K562 (cell line): ENCODE measurements at regions not wholly inside any gene's neighbourhood (a gene's known extent, or its start where the extent isn't known, plus 50 kb on each side); places are given as distances from the start of the nearest gene placed in this dataset.

Experiments
- ATAC-seq: fragments of 200-7000 bp; cut with Tn5 transposase; 3 replicates; pipeline ENCODE4 v1.9.1; 2020; ENCODE audit warnings: moderate library complexity
- BruUV-seq: library from RNA; stranded (reverse); fragments of 400-500 nt; replicated peaks from 2 replicates; lab custom pipeline; 2021; lab: Mats Ljungman, UMichigan
- CTCF ChIA-PET: fragments of 300-600 bp; formaldehyde crosslinking; extraction: SDS; loops from one replicate; lab custom pipeline; 2021; ENCODE audit warnings: low intra/inter-chr PET ratio; lab: Yijun Ruan, JAX
- POLR2A ChIA-PET: fragments of 300-600, 350-650 bp; sonication (Branson Sonifier 250); formaldehyde crosslinking; extraction: SDS; loops from one replicate; lab custom pipeline; 2021; ENCODE audit warnings: antibody characterized with exemption, inconsistent platforms; lab: Yijun Ruan, JAX
- DNase-seq, 4 experiments: peaks; one replicate each; pipeline versions ENCODE4 v3.0.0 to v3.0.0-alpha.2; 2011 to 2018; ENCODE audit warnings: low spot score in 3 of 4, mixed read lengths in 3 of 4; ENCODE audit errors: extremely low read depth in 1 of 4
- FAIRE-seq: peaks from 2 replicates; lab custom pipeline; 2011; peaks lifted over from hg19 to GRCh38; lab: Jason Lieb, UNC
- H2AFZ ChIP-seq: 2 replicates; pipeline ENCODE4 v1.6.0; 2011; ENCODE audit warnings: low read depth, low read length, control low read depth, inconsistent platforms
- H3K27ac ChIP-seq: fragments of 200-600 bp; 3 replicates; pipeline ENCODE4 v1.8.0; 2011; ENCODE audit warnings: low read depth, mild to moderate bottlenecking, control low read depth, inconsistent platforms, low read length, moderate library complexity, mixed read lengths; ENCODE audit errors: extremely low read depth
- H3K27me3 ChIP-seq, 2 experiments: fragments of 300-600 bp in 1 of 2; 2 replicates in 1 of 2; 3 replicates in 1 of 2; pipeline versions ENCODE4 v1.6.0 to v1.8.0; 2011; ENCODE audit warnings: inconsistent platforms in 2 of 2, low read length in 2 of 2, mild to moderate bottlenecking in 1 of 2, mixed read lengths in 1 of 2, moderate library complexity in 1 of 2; ENCODE audit not compliant: control insufficient read depth in 2 of 2, insufficient read depth in 2 of 2
- H3K36me3 ChIP-seq: fragments of 300-600 bp; 3 replicates; pipeline ENCODE4 v1.8.0; 2011; ENCODE audit warnings: mild to moderate bottlenecking, low read length, inconsistent platforms; ENCODE audit not compliant: control insufficient read depth, insufficient read depth
- H3K4me1 ChIP-seq, 2 experiments: fragments of 200-600 bp in 1 of 2; replicated peaks in 1 of 2; 2 replicates in 1 of 2; 3 replicates in 1 of 2; pipeline versions ENCODE4 v1.5.1 to v1.8.0; 2011; ENCODE audit warnings: inconsistent platforms in 2 of 2, low read length in 2 of 2, mild to moderate bottlenecking in 1 of 2, mixed read lengths in 1 of 2, moderate library complexity in 1 of 2; ENCODE audit not compliant: control insufficient read depth in 2 of 2, insufficient read depth in 2 of 2
- H3K4me2 ChIP-seq: 2 replicates; pipeline ENCODE4 v1.6.1; 2011; ENCODE audit warnings: low read length, control low read depth, inconsistent platforms, mixed read lengths; ENCODE audit not compliant: insufficient read depth
- H3K4me3 ChIP-seq: fragments of 200-600 bp; sonication (generic), shearing (Covaris generic); 2 replicates; pipeline ENCODE4 v1.5.1; 2016; ENCODE audit warnings: control low read depth, inconsistent platforms
- H3K79me2 ChIP-seq: fragments of 200-600 bp; 3 replicates; pipeline ENCODE4 v1.8.0; 2011; ENCODE audit warnings: low read length, inconsistent platforms; ENCODE audit not compliant: control insufficient read depth, insufficient read depth
- H3K9ac ChIP-seq, 2 experiments: 2 replicates each; pipeline versions ENCODE4 v1.6.0 to v1.6.1; 2011; ENCODE audit warnings: low read depth in 2 of 2, low read length in 2 of 2, control low read depth in 1 of 2, inconsistent platforms in 1 of 2, mild to moderate bottlenecking in 1 of 2, mixed read lengths in 1 of 2; ENCODE audit not compliant: insufficient read depth in 1 of 2
- H3K9me1 ChIP-seq: one replicate; pipeline ENCODE4 v1.6.0; 2011; ENCODE audit warnings: inconsistent platforms, mild to moderate bottlenecking, low read length, moderate library complexity; ENCODE audit not compliant: control insufficient read depth, insufficient read depth
- H3K9me3 ChIP-seq: replicated peaks from 2 replicates; pipeline ENCODE4 v1.5.1; 2011; ENCODE audit warnings: low read depth, low read length, inconsistent platforms; ENCODE audit not compliant: control insufficient read depth, insufficient read depth
- H4K20me1 ChIP-seq: replicated peaks from 2 replicates; pipeline ENCODE4 v1.6.1; 2011; ENCODE audit warnings: low read length, inconsistent platforms, mixed read lengths; ENCODE audit not compliant: control insufficient read depth, insufficient read depth
- ADNP ChIP-seq: fragments of 200-800 bp; sonication (Bioruptor generic); IDR thresholded peaks from 2 replicates; pipeline ENCODE4 v1.6.1; 2016; ENCODE audit warnings: missing genetic modification characterization, missing compliant biosample characterization
- BCOR ChIP-seq: fragments of 450-650 bp; IDR thresholded peaks from 2 replicates; pipeline ENCODE4 v1.6.1; 2016
- CREB3L1 ChIP-seq: fragments of 450-650 bp; IDR thresholded peaks from 2 replicates; pipeline ENCODE4 v1.6.1; 2014; ENCODE audit warnings: low read depth, mild to moderate bottlenecking, moderate library complexity, borderline replicate concordance
- ESRRB ChIP-seq: fragments of 250-450 bp; sonication (Bioruptor Pico); IDR thresholded peaks from 2 replicates; pipeline ENCODE4 v1.5.0; 2020; ENCODE audit warnings: mild to moderate bottlenecking, moderate library complexity, borderline replicate concordance
- FOXO4 ChIP-seq: fragments of 450-650 bp; formaldehyde crosslinking; IDR thresholded peaks from 2 replicates; pipeline ENCODE4 v1.4.0; 2020; ENCODE audit warnings: mild to moderate bottlenecking, moderate library complexity
- MBD2 ChIP-seq: sonication (generic); IDR thresholded peaks from 2 replicates; pipeline ENCODE4 v1.6.1; 2016; ENCODE audit warnings: low read depth, borderline replicate concordance
- MED1 ChIP-seq: sonication (generic); formaldehyde crosslinking; IDR thresholded peaks from 2 replicates; pipeline ENCODE4 v1.8.1; 2023; ENCODE audit warnings: missing genetic modification reagents, borderline replicate concordance
- RBM22 ChIP-seq: fragments of 200-400 bp; formaldehyde crosslinking; IDR thresholded peaks from 2 replicates; pipeline ENCODE4 v1.6.1; 2018; ENCODE audit warnings: low read length, low read depth; ENCODE audit not compliant: poor library complexity, severe bottlenecking
- SNAPC5 ChIP-seq: fragments of 250-450 bp; sonication (Bioruptor Pico); IDR thresholded peaks from 2 replicates; pipeline ENCODE4 v1.8.0; 2021; ENCODE audit warnings: moderate library complexity, mild to moderate bottlenecking, inconsistent platforms
- TEAD2 ChIP-seq: fragments of 450-650 bp; IDR thresholded peaks from 2 replicates; pipeline ENCODE4 v1.6.1; 2016; ENCODE audit warnings: missing genetic modification characterization, control low read depth, missing compliant biosample characterization
- ZNF644 ChIP-seq: fragments of 200-800 bp; sonication (Bioruptor generic); IDR thresholded peaks from 2 replicates; pipeline ENCODE4 v1.6.1; 2016; ENCODE audit warnings: low read depth, missing genetic modification characterization, missing compliant biosample characterization
- WGBS: fragments of 100-300 bp; shearing (Covaris generic); methylation state at CpG from one replicate; pipeline ENCODE4 v1.1.6; 2016; ENCODE audit warnings: low coverage, mixed read lengths; ENCODE audit not compliant: insufficient coverage; ENCODE audit errors: missing lambda C conversion rate; 5-methylcytosine and 5-hydroxymethylcytosine counted together
- in situ Hi-C: fragments of 300-500 bp; cut with MboI; formaldehyde crosslinking; loops from 4 replicates; pipeline ENCODE4 v1.15.0; 2018; ENCODE audit warnings: inconsistent platforms, mixed read lengths
- intact Hi-C: fragments of 100-400 bp; cut with micrococcal nuclease; formaldehyde crosslinking; loops from 2 replicates; pipeline ENCODE4 v1.14.2; 2022

- no peak for TF ChIP-seq ESRRB (CRISPR knock-in tag)
- TF ChIP-seq MBD2, result no peak
- no peak for TF ChIP-seq BCOR
- TF ChIP-seq MED1 (CRISPR knock-in tag), result no peak
- TF ChIP-seq FOXO4 (CRISPR knock-in tag), result no peak
- TF ChIP-seq, all 486 proteins: peak for 0
Measured at GRCh38 chr5:107301999-107302398, 368.7 kb downstream of the EFNA5 start (continued).

- H4K20me1 ChIP-seq, result no peaks in the 10 kb centered on the region
- POLR2A ChIA-PET, result no interaction called here
- H3K4me3 ChIP-seq, result no peak overlapping the region
- no peak overlapping the region for H3K27ac ChIP-seq
- no TSS peak for BruUV-seq
- no peak overlapping the region for H2AFZ ChIP-seq
- H3K4me2 ChIP-seq, result no peak overlapping the region
- DNase-seq (no peak), FAIRE-seq (no peak), ATAC-seq (no peak)
- H3K36me3 ChIP-seq, result no peaks in the 10 kb centered on the region
- H3K9me3 ChIP-seq, result no peaks in the 10 kb centered on the region
- no peak overlapping the region for H3K9ac ChIP-seq
- H3K79me2 ChIP-seq, result no peaks in the 10 kb centered on the region
- H3K4me1 ChIP-seq, result no peaks in the 10 kb centered on the region
- no peaks in the 10 kb centered on the region for H3K9me1 ChIP-seq
- no peaks in the 10 kb centered on the region for H3K27me3 ChIP-seq
- WGBS, result 4% methylated on average over 5 of the region's 5 CpGs
- TF ChIP-seq ADNP (tag) (no peak), ZNF644 (tag) (no peak), RBM22 (no peak), SNAPC5 (CRISPR knock-in tag) (no peak), CREB3L1 (no peak), TEAD2 (tag) (no peak)
- in situ Hi-C loops (no loop called here), intact Hi-C loops (no loop called here)
- CTCF ChIA-PET, result no interaction called here
Measured at GRCh38 chr5:107300721-107301327, 369.9 kb downstream of the EFNA5 start.
